Fibroblast of lung (primary cell): ENCODE measurements at regions not wholly inside any gene's neighbourhood (a gene's known extent, or its start where the extent isn't known, plus 50 kb on each side); places are given as distances from the start of the nearest gene placed in this dataset.

Experiments used
- DNase-seq, 2 donors: peaks; one replicate each; pipeline versions ENCODE4 v3.0.0 to v3.0.0-alpha.2; 2010; ENCODE audit warnings: low read depth in 2 of 2
- H2AFZ ChIP-seq: 2 replicates; pipeline ENCODE4 v1.5.1; 2012; ENCODE audit warnings: low read length, control low read depth, inconsistent platforms
- H3K27ac ChIP-seq: 2 replicates; pipeline ENCODE4 v1.5.1; 2011; ENCODE audit warnings: low read length, control low read depth; ENCODE audit not compliant: insufficient read depth
- H3K27me3 ChIP-seq: 2 replicates; pipeline ENCODE4 v1.5.1; 2011; ENCODE audit warnings: mild to moderate bottlenecking, low read length; ENCODE audit not compliant: control insufficient read depth, insufficient read depth
- H3K36me3 ChIP-seq: 2 replicates; pipeline ENCODE4 v1.5.1; 2011; ENCODE audit warnings: low read length; ENCODE audit not compliant: control insufficient read depth, insufficient read depth
- H3K4me1 ChIP-seq: 2 replicates; pipeline ENCODE4 v1.5.1; 2011; ENCODE audit warnings: low read length; ENCODE audit not compliant: control insufficient read depth, insufficient read depth; ENCODE audit errors: extremely low read depth
- H3K4me2 ChIP-seq: 2 replicates; pipeline ENCODE4 v1.5.1; 2011; ENCODE audit warnings: low read length, control low read depth; ENCODE audit not compliant: insufficient read depth; ENCODE audit errors: extremely low read depth
- H3K4me3 ChIP-seq, 4 experiments: fragments of 200-600 bp in 1 of 4; sonication (generic) in 1 of 4; replicated peaks in 1 of 4; 2 replicates each; pipeline ENCODE4 v1.5.1; 2011 to 2016; ENCODE audit warnings: low read length in 4 of 4, low read depth in 3 of 4, mild to moderate bottlenecking in 3 of 4, control low read depth in 2 of 4, inconsistent platforms in 1 of 4, mixed read lengths in 1 of 4; ENCODE audit not compliant: insufficient read depth in 1 of 4; ENCODE audit errors: control extremely low read depth in 1 of 4
- H3K79me2 ChIP-seq: 2 replicates; pipeline ENCODE4 v1.5.1; 2012; ENCODE audit warnings: mild to moderate bottlenecking, low read length, inconsistent platforms; ENCODE audit not compliant: control insufficient read depth, insufficient read depth
- H3K9ac ChIP-seq: 2 replicates; pipeline ENCODE4 v1.5.1; 2011; ENCODE audit warnings: mild to moderate bottlenecking, low read length, control low read depth; ENCODE audit not compliant: insufficient read depth
- H3K9me3 ChIP-seq: 2 replicates; pipeline ENCODE4 v1.5.1; 2012; ENCODE audit warnings: low read depth, low read length; ENCODE audit not compliant: control insufficient read depth, insufficient read depth
- H4K20me1 ChIP-seq: 2 replicates; pipeline ENCODE4 v1.5.1; 2011; ENCODE audit warnings: low read length; ENCODE audit not compliant: control insufficient read depth, insufficient read depth; ENCODE audit errors: extremely low read depth
- CTCF ChIP-seq, 2 donors: IDR thresholded peaks in 1 of 2; conservative IDR thresholded peaks in 1 of 2; 1 replicate in 1 of 2; 2 replicates in 1 of 2; pipeline ENCODE4 v1.5.1; 2011 to 2012; ENCODE audit warnings: low read length in 2 of 2, control low read depth in 1 of 2, inconsistent platforms in 1 of 2, low read depth in 1 of 2, mild to moderate bottlenecking in 1 of 2
- EZH2 ChIP-seq: IDR thresholded peaks from 2 replicates; pipeline ENCODE4 v1.5.1; 2012; ENCODE audit warnings: low read length, control low read depth, mild to moderate bottlenecking; ENCODE audit errors: missing control alignments

DNA sequence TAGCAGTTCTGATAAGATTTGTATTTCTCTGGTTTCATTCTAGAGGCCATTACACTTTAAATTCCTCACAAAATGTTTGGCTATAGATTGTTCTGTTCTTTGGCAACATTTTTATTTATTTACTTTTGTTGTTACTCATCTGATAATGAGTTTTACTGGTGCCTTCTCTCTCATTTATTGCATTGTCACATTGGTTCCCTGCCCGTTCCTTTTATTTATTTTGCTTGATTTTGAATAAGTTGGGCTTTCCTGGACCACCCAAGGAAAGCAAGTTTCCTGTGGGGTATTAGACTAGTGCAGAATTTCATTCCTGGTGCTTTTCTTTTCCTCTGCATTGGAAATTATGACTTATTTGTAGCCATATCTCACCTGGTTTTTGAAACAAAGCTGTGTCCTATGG is 232.0 kb downstream of the SOCS6 start:
- Histone ChIP-seq H3K4me2 (no peak overlapping the region), H3K79me2 (no peaks in the 10 kb centered on the region), H3K4me1 (no peaks in the 10 kb centered on the region), H3K27ac (no peak overlapping the region), H3K9ac (no peak overlapping the region), H3K36me3 (no peaks in the 10 kb centered on the region), H3K9me3 (no peaks in the 10 kb centered on the region), H4K20me1 (no peaks in the 10 kb centered on the region), H3K4me3 (no peak overlapping the region), H3K27me3 (no peaks in the 10 kb centered on the region), H2AFZ (no peak overlapping the region)
- TF ChIP-seq CTCF (conservative IDR thresholded peaks at IDR 0.05 in 1 of 2, IDR thresholded peaks at IDR 0.05 in 1 of 2; ENCODE audit: low read depth in 1 of 2, low read length in 2 of 2) (no peak), EZH2 (no peak)
- no peak for DNase-seq

GRCh38 chr18:70513502-70514171 is 224.8 kb downstream of the SOCS6 start:
- TF ChIP-seq EZH2: no peak
- TF ChIP-seq CTCF (conservative IDR thresholded peaks at IDR 0.05 in 1 of 2, IDR thresholded peaks at IDR 0.05 in 1 of 2; ENCODE audit: low read depth in 1 of 2, low read length in 2 of 2): no peak
- no peaks in the 10 kb centered on the region for H3K9me3 ChIP-seq
- no peaks in the 10 kb centered on the region for H3K27me3 ChIP-seq
- H3K9ac ChIP-seq: no peak overlapping the region
- H2AFZ ChIP-seq: no peak overlapping the region
- H3K4me2 ChIP-seq: no peak overlapping the region
- no peak overlapping the region for H3K27ac ChIP-seq
- DNase-seq: no peak
- no peaks in the 10 kb centered on the region for H4K20me1 ChIP-seq
- H3K4me1 ChIP-seq: no peaks in the 10 kb centered on the region
- H3K36me3 ChIP-seq: no peaks in the 10 kb centered on the region
- no peak overlapping the region for H3K4me3 ChIP-seq
- no peaks in the 10 kb centered on the region for H3K79me2 ChIP-seq

GRCh38 chr18:70507970-70508369 is 219.1 kb downstream of the SOCS6 start:
- Histone ChIP-seq H3K4me3 (no peak overlapping the region), H3K36me3 (no peaks in the 10 kb centered on the region), H2AFZ (no peak overlapping the region), H3K4me2 (no peak overlapping the region), H3K27ac (no peak overlapping the region), H3K27me3 (no peaks in the 10 kb centered on the region), H3K79me2 (no peaks in the 10 kb centered on the region), H3K4me1 (no peaks in the 10 kb centered on the region), H3K9ac (no peak overlapping the region), H4K20me1 (no peaks in the 10 kb centered on the region), H3K9me3 (no peaks in the 10 kb centered on the region)
- TF ChIP-seq EZH2: no peak
- TF ChIP-seq CTCF (conservative IDR thresholded peaks at IDR 0.05 in 1 of 2, IDR thresholded peaks at IDR 0.05 in 1 of 2; ENCODE audit: low read depth in 1 of 2, low read length in 2 of 2): no peak
- no peak for DNase-seq
